ENCODE measurements at regions not wholly inside any gene's neighbourhood (a gene's known extent, or its start where the extent isn't known, plus 50 kb on each side); places are given as distances from the start of the nearest gene placed in this dataset.
"Not testable (repeated sequence)": the region's sequence is repeated elsewhere in the genome, so short reads cannot be mapped to it uniquely, and the experiment has no call there.

DNA sequence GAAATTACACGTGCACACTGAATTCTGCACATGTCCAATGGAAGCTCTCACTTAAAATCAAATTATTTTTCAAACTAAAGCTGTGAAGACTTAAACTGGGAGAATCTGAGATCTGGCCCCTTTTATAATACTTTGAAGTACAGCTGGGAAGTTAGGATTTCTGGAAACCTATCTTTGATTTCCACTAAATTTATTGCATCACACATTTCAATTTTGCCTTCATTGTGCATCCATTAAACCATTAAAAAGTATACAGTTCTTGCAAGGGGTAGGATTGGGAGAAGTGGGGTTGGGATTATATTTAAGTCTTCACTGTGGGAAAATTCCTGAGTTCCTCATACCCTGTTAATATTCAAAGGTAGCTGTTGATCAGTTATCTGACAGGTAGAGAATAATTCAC is 1229.6 kb upstream of the ZEB2 start:
- Mint-ChIP-seq H3K4me3 (ENCODE audit: low read depth) (no peak overlapping the region), H3K36me3 (ENCODE audit: insufficient read depth) (no peaks in the 10 kb centered on the region), H3K27ac (no peak overlapping the region), H3K27me3 (no peaks in the 10 kb centered on the region), H3K4me1 (ENCODE audit: low read depth) (peaks cover 15% of the 10 kb centered on the region), H3K9me3 (ENCODE audit: low read depth) (no peaks in the 10 kb centered on the region)
- TF ChIP-seq, protein P1, sequence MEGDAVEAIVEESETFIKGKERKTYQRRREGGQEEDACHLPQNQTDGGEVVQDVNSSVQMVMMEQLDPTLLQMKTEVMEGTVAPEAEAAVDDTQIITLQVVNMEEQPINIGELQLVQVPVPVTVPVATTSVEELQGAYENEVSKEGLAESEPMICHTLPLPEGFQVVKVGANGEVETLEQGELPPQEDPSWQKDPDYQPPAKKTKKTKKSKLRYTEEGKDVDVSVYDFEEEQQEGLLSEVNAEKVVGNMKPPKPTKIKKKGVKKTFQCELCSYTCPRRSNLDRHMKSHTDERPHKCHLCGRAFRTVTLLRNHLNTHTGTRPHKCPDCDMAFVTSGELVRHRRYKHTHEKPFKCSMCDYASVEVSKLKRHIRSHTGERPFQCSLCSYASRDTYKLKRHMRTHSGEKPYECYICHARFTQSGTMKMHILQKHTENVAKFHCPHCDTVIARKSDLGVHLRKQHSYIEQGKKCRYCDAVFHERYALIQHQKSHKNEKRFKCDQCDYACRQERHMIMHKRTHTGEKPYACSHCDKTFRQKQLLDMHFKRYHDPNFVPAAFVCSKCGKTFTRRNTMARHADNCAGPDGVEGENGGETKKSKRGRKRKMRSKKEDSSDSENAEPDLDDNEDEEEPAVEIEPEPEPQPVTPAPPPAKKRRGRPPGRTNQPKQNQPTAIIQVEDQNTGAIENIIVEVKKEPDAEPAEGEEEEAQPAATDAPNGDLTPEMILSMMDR (IDR thresholded peaks at IDR 0.05; ENCODE audit: unreplicated experiment): no peak
- DNase-seq (ENCODE audit: low spot score, unreplicated experiment): no peak

DNA sequence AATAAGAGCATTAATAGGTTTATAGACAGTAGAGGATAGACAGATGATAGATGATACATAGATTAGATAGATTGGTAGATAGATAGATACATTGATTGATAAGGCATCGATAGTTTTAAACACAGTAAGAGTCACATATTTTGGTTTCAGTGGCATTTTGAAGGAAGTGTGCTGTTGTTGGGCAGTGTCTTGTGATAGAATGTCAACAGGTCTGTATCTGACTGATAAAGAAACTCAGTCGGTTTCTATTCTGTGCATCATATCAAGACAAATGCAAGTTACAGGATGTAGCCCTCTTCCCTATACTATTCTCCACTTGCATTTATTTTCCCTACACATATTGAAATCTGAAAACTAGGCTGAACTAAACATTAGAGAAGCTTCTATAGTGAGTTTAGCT is 1229.0 kb upstream of the ZEB2 start:
- no peak for DNase-seq (ENCODE audit: low spot score, unreplicated experiment)
- H3K4me1 Mint-ChIP-seq (ENCODE audit: low read depth): peaks cover 15% of the 10 kb centered on the region
- H3K27me3 Mint-ChIP-seq: no peaks in the 10 kb centered on the region
- TF ChIP-seq, protein P1 (IDR thresholded peaks at IDR 0.05; ENCODE audit: unreplicated experiment): no peak
- H3K36me3 Mint-ChIP-seq (ENCODE audit: insufficient read depth): no peaks in the 10 kb centered on the region
- no peaks in the 10 kb centered on the region for H3K9me3 Mint-ChIP-seq (ENCODE audit: low read depth)
- no peak overlapping the region for H3K27ac Mint-ChIP-seq
- no peak overlapping the region for H3K4me3 Mint-ChIP-seq (ENCODE audit: low read depth)

GRCh38 chr2:145747715-145748114 is 1227.8 kb upstream of the ZEB2 start:
- Mint-ChIP-seq H3K36me3 (ENCODE audit: insufficient read depth) (no peaks in the 10 kb centered on the region), H3K4me3 (ENCODE audit: low read depth) (no peak overlapping the region), H3K27me3 (no peaks in the 10 kb centered on the region), H3K4me1 (ENCODE audit: low read depth) (peaks cover 9% of the 10 kb centered on the region), H3K9me3 (ENCODE audit: low read depth) (no peaks in the 10 kb centered on the region), H3K27ac (no peak overlapping the region)
- no peak for DNase-seq (ENCODE audit: low spot score, unreplicated experiment)
- TF ChIP-seq, protein P1 (IDR thresholded peaks at IDR 0.05; ENCODE audit: unreplicated experiment): no peak

GRCh38 chr2:145745387-145745721 is 1225.4 kb upstream of the ZEB2 start:
- not testable (repeated sequence) for H3K27ac Mint-ChIP-seq; H3K27me3 Mint-ChIP-seq; H3K4me3 Mint-ChIP-seq (ENCODE audit: low read depth); DNase-seq (ENCODE audit: low spot score, unreplicated experiment); H3K4me1 Mint-ChIP-seq (ENCODE audit: low read depth); H3K9me3 Mint-ChIP-seq (ENCODE audit: low read depth); H3K36me3 Mint-ChIP-seq (ENCODE audit: insufficient read depth)

DNA sequence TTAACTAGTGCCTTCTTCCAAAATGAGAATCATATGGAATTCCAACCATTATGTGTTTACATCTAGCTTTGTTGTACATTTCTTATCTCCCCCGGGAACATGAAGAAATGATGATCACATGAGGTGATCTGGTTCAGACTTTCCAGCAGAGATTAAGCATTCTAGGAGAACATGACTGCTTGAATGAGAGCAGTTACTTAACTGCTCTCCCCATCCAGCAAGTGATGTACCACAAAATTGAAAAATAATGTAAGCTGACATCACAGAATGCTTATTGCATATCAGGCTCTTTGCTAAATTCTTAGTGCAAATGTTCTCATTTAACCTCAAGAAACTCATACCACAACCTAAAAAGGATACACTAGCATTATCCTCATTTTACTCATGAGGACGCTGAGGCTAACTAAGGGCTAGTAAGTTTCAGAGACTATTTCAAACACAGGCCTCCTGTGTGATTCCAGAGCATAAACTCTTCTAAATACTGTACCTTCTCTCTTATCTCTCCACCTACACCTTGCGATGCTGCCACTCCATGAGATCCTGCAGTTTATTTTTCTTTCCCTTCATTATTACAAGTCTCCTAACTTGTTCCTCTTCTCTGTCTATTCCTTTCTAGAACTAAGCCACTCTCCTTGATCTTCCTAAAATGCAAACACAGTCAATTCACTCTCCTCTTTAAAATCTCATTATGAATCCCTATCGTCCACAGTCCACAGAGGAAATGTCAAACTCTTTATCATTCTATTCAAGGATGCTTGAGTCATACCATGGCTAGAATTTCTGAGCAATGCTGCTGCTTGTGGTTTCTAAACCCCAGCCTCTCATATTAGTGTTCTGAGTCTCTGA is 1224.8 kb upstream of the ZEB2 start:
- H3K36me3 Mint-ChIP-seq (ENCODE audit: insufficient read depth): no peaks in the 10 kb centered on the region
- peaks cover 2% of the 10 kb centered on the region for H3K4me1 Mint-ChIP-seq (ENCODE audit: low read depth)
- H3K27me3 Mint-ChIP-seq: no peaks in the 10 kb centered on the region
- no peak for DNase-seq (ENCODE audit: low spot score, unreplicated experiment)
- no peak overlapping the region for H3K4me3 Mint-ChIP-seq (ENCODE audit: low read depth)
- H3K9me3 Mint-ChIP-seq (ENCODE audit: low read depth): no peaks in the 10 kb centered on the region
- H3K27ac Mint-ChIP-seq: no peak overlapping the region
- TF ChIP-seq, protein P1 (IDR thresholded peaks at IDR 0.05; ENCODE audit: unreplicated experiment): no peak

DNA sequence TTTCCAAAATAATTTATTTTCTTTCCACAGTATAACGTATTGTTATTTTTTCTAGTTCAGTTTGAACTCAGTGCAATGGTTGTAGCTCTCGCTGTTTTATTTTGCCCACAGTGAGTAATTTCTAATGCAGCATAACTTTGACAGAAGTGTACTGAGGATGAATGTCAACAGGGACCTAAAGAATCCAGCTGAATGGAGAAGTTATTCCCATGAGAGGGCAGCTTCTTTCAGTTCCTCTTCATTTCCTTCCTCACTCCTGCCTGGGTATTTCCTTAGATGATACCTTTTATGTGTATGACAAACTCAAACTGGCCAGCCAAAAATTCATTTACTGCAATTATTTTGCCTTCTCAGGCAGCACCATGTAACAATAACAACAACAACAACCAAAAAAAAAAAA is 1223.1 kb upstream of the ZEB2 start:
- Mint-ChIP-seq H3K27me3 (no peaks in the 10 kb centered on the region), H3K27ac (no peak overlapping the region), H3K9me3 (ENCODE audit: low read depth) (no peaks in the 10 kb centered on the region), H3K36me3 (ENCODE audit: insufficient read depth) (no peaks in the 10 kb centered on the region), H3K4me1 (ENCODE audit: low read depth) (peaks cover 2% of the 10 kb centered on the region), H3K4me3 (ENCODE audit: low read depth) (no peak overlapping the region)
- TF ChIP-seq, protein P1 (IDR thresholded peaks at IDR 0.05; ENCODE audit: unreplicated experiment): no peak
- no peak for DNase-seq (ENCODE audit: low spot score, unreplicated experiment)

All from progenitor cell of endocrine pancreas (in vitro differentiated cells).